Loucy (cell line): ENCODE measurements at regions not wholly inside any gene's neighbourhood (a gene's known extent, or its start where the extent isn't known, plus 50 kb on each side); places are given as distances from the start of the nearest gene placed in this dataset.

ENCODE experiments used
- EZH2phosphoT487 ChIP-seq: fragments of 200-600 bp; IDR thresholded peaks from 2 replicates; pipeline ENCODE4 v1.6.1; 2018; ENCODE audit warnings: antibody characterized with exemption, mild to moderate bottlenecking, moderate library complexity, borderline replicate concordance
- TF ChIP-seq, protein P1 (sequence below): fragments of 200-600 bp; sonication (generic); conservative IDR thresholded peaks from 2 replicates; pipeline ENCODE4 v1.5.1; 2014; ENCODE audit warnings: mild to moderate bottlenecking, antibody characterized with exemption, low read length

DNA sequence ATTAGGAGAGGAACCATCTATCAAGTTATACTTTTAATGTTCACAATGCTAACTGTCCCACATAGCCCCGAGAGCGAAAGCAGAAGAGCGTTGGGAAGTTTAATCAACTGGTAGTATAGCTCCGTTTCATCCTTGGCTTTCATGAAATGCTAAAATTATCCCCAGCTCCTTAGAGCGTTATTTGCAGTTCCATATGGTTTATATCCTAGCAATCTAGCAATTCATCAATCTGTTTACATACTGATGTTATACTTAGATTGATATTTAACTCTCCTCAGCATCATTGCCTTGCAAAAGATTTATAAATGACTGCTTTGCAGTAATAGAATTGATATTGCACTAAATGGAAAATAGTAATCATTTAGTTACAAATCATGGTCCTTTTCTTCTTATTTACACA is 419.8 kb downstream of the COG6 start:
- TF ChIP-seq, protein P1, sequence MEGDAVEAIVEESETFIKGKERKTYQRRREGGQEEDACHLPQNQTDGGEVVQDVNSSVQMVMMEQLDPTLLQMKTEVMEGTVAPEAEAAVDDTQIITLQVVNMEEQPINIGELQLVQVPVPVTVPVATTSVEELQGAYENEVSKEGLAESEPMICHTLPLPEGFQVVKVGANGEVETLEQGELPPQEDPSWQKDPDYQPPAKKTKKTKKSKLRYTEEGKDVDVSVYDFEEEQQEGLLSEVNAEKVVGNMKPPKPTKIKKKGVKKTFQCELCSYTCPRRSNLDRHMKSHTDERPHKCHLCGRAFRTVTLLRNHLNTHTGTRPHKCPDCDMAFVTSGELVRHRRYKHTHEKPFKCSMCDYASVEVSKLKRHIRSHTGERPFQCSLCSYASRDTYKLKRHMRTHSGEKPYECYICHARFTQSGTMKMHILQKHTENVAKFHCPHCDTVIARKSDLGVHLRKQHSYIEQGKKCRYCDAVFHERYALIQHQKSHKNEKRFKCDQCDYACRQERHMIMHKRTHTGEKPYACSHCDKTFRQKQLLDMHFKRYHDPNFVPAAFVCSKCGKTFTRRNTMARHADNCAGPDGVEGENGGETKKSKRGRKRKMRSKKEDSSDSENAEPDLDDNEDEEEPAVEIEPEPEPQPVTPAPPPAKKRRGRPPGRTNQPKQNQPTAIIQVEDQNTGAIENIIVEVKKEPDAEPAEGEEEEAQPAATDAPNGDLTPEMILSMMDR: no peak
- TF ChIP-seq EZH2phosphoT487: no peak
